ENCODE measurements at regions not wholly inside any gene's neighbourhood (a gene's known extent, or its start where the extent isn't known, plus 50 kb on each side); places are given as distances from the start of the nearest gene placed in this dataset.

- TF ChIP-seq, protein P1, sequence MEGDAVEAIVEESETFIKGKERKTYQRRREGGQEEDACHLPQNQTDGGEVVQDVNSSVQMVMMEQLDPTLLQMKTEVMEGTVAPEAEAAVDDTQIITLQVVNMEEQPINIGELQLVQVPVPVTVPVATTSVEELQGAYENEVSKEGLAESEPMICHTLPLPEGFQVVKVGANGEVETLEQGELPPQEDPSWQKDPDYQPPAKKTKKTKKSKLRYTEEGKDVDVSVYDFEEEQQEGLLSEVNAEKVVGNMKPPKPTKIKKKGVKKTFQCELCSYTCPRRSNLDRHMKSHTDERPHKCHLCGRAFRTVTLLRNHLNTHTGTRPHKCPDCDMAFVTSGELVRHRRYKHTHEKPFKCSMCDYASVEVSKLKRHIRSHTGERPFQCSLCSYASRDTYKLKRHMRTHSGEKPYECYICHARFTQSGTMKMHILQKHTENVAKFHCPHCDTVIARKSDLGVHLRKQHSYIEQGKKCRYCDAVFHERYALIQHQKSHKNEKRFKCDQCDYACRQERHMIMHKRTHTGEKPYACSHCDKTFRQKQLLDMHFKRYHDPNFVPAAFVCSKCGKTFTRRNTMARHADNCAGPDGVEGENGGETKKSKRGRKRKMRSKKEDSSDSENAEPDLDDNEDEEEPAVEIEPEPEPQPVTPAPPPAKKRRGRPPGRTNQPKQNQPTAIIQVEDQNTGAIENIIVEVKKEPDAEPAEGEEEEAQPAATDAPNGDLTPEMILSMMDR (IDR thresholded peaks at IDR 0.05): no peak
- TF ChIP-seq POLR2A (IDR thresholded peaks at IDR 0.05) (no peak), EP300 (IDR thresholded peaks at IDR 0.05) (no peak), POLR2AphosphoS5 (IDR thresholded peaks at IDR 0.05) (no peak)
Observed at GRCh38 chr9:14369011-14369410, 55.1 kb upstream of the NFIB start.
